Naive thymus-derived CD4-positive, alpha-beta T cell (primary cell): ENCODE measurements at regions not wholly inside any gene's neighbourhood (a gene's known extent, or its start where the extent isn't known, plus 50 kb on each side); places are given as distances from the start of the nearest gene placed in this dataset.

Experiments used
- ATAC-seq: fragments of 150-1000 bp; cut with Tn5 transposase; 2 replicates; pipeline ENCODE4 v1.10.0; 2021; ENCODE audit warnings: mild to moderate bottlenecking, moderate library complexity
- CTCF ChIA-PET: fragments of 350-600 bp; sonication (Branson Sonifier 250); formaldehyde crosslinking; loops from one replicate; lab custom pipeline; 2021; ENCODE audit warnings: antibody characterized with exemption; lab: Charles Lee
- POLR2A ChIA-PET: fragments of 350-600 bp; sonication (Branson Sonifier 250); formaldehyde crosslinking; loops from one replicate; lab custom pipeline; 2021; ENCODE audit warnings: antibody characterized with exemption, inconsistent platforms; lab: Charles Lee
- DNase-seq, 9 donors: peaks; one replicate each; pipeline versions ENCODE4 v3.0.0 to v3.0.0-alpha.2; 2020 to 2022; ENCODE audit warnings: mixed read lengths in 1 of 9
- H3K27ac ChIP-seq: one replicate; pipeline ENCODE4 v1.7.0; 2013; ENCODE audit warnings: mild to moderate bottlenecking, low read depth, low read length, moderate library complexity
- H3K27me3 ChIP-seq, 2 donors: one replicate each; pipeline ENCODE4 v1.7.0; 2013; ENCODE audit warnings: low read length in 2 of 2, mild to moderate bottlenecking in 2 of 2, moderate library complexity in 2 of 2; ENCODE audit not compliant: control insufficient read depth in 2 of 2, insufficient read depth in 2 of 2
- H3K36me3 ChIP-seq, 3 experiments: 1 replicate in 2 of 3; 2 replicates in 1 of 3; pipeline ENCODE4 v1.7.0; 2013; ENCODE audit warnings: low read length in 3 of 3, mild to moderate bottlenecking in 3 of 3, moderate library complexity in 1 of 3; ENCODE audit not compliant: insufficient read depth in 3 of 3, control insufficient read depth in 2 of 3
- H3K4me1 ChIP-seq, 2 donors: one replicate each; pipeline ENCODE4 v1.7.0; 2013; ENCODE audit warnings: low read length in 2 of 2, mild to moderate bottlenecking in 2 of 2, moderate library complexity in 1 of 2; ENCODE audit not compliant: control insufficient read depth in 2 of 2, insufficient read depth in 2 of 2
- H3K4me3 ChIP-seq: 2 replicates; pipeline ENCODE4 v1.7.0; 2013; ENCODE audit warnings: mild to moderate bottlenecking, low read length
- H3K9me3 ChIP-seq, 3 experiments: 1 replicate in 2 of 3; 2 replicates in 1 of 3; pipeline ENCODE4 v1.7.0; 2013; ENCODE audit warnings: low read length in 3 of 3; ENCODE audit not compliant: control insufficient read depth in 2 of 3
- H3K27ac Mint-ChIP-seq, 9 donors: one replicate each; pipeline ENCODE4 v1.8.0; 2020 to 2022; ENCODE audit warnings: mixed read lengths in 9 of 9, mild to moderate bottlenecking in 8 of 9, moderate library complexity in 5 of 9, inconsistent platforms in 2 of 9
- H3K27me3 Mint-ChIP-seq, 5 donors: one replicate each; pipeline ENCODE4 v1.8.0; 2021 to 2022; ENCODE audit warnings: mixed read lengths in 5 of 5, mild to moderate bottlenecking in 1 of 5
- H3K36me3 Mint-ChIP-seq, 5 donors: one replicate each; pipeline ENCODE4 v1.8.0; 2020 to 2022; ENCODE audit warnings: mixed read lengths in 5 of 5, mild to moderate bottlenecking in 3 of 5, inconsistent platforms in 1 of 5
- H3K4me1 Mint-ChIP-seq, 7 donors: one replicate each; pipeline ENCODE4 v1.8.0; 2020 to 2022; ENCODE audit warnings: mixed read lengths in 7 of 7, mild to moderate bottlenecking in 3 of 7, inconsistent platforms in 1 of 7
- H3K4me3 Mint-ChIP-seq, 10 donors: one replicate each; pipeline ENCODE4 v1.8.0; 2020 to 2022; ENCODE audit warnings: mild to moderate bottlenecking in 10 of 10, mixed read lengths in 10 of 10, moderate library complexity in 6 of 10, inconsistent platforms in 2 of 10
- H3K9me3 Mint-ChIP-seq, 11 donors: one replicate each; pipeline ENCODE4 v1.8.0; 2020 to 2022; ENCODE audit warnings: mixed read lengths in 11 of 11, mild to moderate bottlenecking in 4 of 11, inconsistent platforms in 1 of 11, moderate library complexity in 1 of 11
- intact Hi-C, 2 donors: fragments of 100-400 bp; cut with micrococcal nuclease; formaldehyde crosslinking; loops; one replicate each; pipeline ENCODE4 v1.15.1; 2023

DNA sequence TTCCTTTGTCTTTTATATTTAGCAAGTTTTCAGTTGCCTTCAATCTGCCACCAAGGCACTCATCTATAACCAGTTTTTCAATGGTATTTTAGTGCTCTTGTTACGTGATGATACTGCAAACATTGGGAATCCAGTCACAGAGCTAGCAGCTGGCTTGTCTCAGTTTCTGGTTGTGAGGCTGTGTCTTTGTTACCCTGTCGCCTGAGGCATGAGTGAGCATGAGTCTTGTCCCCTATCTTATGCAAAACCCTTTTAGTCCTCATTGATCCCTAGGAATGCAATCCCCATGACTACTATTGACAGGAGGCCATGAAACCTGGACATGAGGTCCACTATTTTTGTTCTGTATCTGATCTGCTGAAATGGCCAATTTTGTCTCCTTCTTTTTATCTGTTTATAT lies 391.0 kb downstream of the LMO7 start:
- Histone ChIP-seq H3K27me3 (no peaks in the 10 kb centered on the region), H3K27ac (no peak overlapping the region), H3K4me3 (no peak overlapping the region), H3K36me3 (no peaks in the 10 kb centered on the region), H3K9me3 (no peaks in the 10 kb centered on the region), H3K4me1 (no peaks in the 10 kb centered on the region)
- POLR2A ChIA-PET = no interaction called here
- ATAC-seq (no peak), DNase-seq (no peak)
- H3K4me3 Mint-ChIP-seq = no peak overlapping the region
- intact Hi-C loops = no loop called here
- H3K4me1 Mint-ChIP-seq = no peaks in the 10 kb centered on the region
- H3K27me3 Mint-ChIP-seq = peaks cover 6 to 38% (median 27%) of the 10 kb centered on the region in 5 donors
- CTCF ChIA-PET = no interaction called here
- H3K36me3 Mint-ChIP-seq = peaks cover 0 to 4% (median 0%) of the 10 kb centered on the region in 5 donors
- no peak overlapping the region for H3K27ac Mint-ChIP-seq
- peaks cover 0 to 5% (median 0%) of the 10 kb centered on the region in 11 donors for H3K9me3 Mint-ChIP-seq

DNA sequence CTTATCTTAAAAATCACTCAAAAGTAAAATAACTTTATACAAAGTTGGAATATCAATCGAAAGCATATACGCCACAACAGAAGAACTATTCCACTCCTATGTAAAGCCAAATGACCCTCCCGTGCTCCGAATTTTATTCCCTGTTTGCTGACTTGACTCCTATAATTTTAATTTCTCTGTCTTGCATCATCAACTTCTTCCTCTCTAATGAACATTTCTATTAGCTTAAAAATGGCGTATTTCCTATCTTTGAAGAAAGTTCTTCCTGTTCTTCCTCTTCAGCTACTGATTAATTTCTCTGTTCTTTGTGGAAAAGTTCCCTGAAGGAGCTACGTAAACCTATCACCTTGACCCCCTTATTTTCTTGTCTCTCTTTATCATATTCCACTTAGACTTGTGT lies 389.3 kb downstream of the LMO7 start:
- peaks cover under 1 to 31% (median 21%) of the 10 kb centered on the region in 5 donors for H3K27me3 Mint-ChIP-seq
- no peak overlapping the region for H3K27ac Mint-ChIP-seq
- no peaks in the 10 kb centered on the region for H3K4me1 Mint-ChIP-seq
- no peak overlapping the region for H3K4me3 Mint-ChIP-seq
- H3K27me3 ChIP-seq = no peaks in the 10 kb centered on the region
- no peaks in the 10 kb centered on the region for H3K36me3 Mint-ChIP-seq
- CTCF ChIA-PET = no interaction called here
- no peak overlapping the region for H3K4me3 ChIP-seq
- no peaks in the 10 kb centered on the region for H3K36me3 ChIP-seq
- POLR2A ChIA-PET = no interaction called here
- H3K9me3 ChIP-seq = no peaks in the 10 kb centered on the region
- ATAC-seq (no peak), DNase-seq (no peak)
- peaks cover 0 to 5% (median 0%) of the 10 kb centered on the region in 11 donors for H3K9me3 Mint-ChIP-seq
- no peaks in the 10 kb centered on the region for H3K4me1 ChIP-seq
- H3K27ac ChIP-seq = no peak overlapping the region
- intact Hi-C loops = no loop called here

DNA sequence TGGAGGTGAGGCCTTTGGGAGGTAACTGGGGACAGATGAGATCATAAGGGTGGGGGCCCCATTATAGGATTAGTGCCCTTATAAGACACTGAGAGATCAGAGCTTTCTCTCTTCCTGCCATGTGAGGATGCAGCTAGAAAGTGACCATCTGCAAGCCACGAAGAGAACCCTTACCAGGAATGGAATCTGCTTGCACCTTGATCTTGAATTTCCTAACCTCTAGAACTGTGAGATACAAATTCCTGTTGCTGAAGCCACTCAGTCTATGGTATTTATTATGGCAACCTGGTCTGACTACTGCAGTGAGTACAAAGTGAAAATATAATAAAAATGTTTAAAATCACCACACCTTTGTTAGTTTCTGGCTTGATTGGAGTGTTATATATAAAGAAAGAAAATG lies 388.0 kb downstream of the LMO7 start:
- ATAC-seq = no peak
- no peak overlapping the region for H3K27ac ChIP-seq
- no peak overlapping the region for H3K4me3 ChIP-seq
- Mint-ChIP-seq H3K4me3 (no peak overlapping the region), H3K27ac (no peak overlapping the region), H3K4me1 (no peaks in the 10 kb centered on the region), H3K9me3 (peaks cover 0 to 5% (median 0%) of the 10 kb centered on the region in 11 donors), H3K36me3 (no peaks in the 10 kb centered on the region), H3K27me3 (peaks cover 0 to 28% (median 20%) of the 10 kb centered on the region in 5 donors)
- no peak for DNase-seq
- no peaks in the 10 kb centered on the region for H3K36me3 ChIP-seq
- intact Hi-C loops = no loop called here
- ChIA-PET CTCF (no interaction called here), POLR2A (no interaction called here)
- no peaks in the 10 kb centered on the region for H3K9me3 ChIP-seq
- no peaks in the 10 kb centered on the region for H3K4me1 ChIP-seq
- no peaks in the 10 kb centered on the region for H3K27me3 ChIP-seq

DNA sequence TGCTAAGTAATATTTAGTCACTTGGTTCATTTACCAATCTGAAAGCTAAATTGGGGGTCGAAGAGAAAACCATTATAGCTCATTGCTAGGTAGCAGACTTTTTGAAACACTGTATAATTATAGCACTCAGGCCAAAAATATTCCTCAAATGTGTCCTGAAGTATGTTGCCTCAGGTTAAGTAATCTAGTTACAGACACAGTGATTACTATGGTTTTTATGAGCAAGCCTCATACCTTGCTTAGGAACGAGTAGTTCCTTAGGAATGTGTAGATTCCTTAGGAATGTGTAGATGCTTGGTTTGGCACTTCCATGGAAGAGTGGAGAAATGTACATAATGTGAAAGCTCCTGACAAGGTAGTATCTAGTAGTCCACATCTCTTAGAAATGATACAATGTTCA lies 387.5 kb downstream of the LMO7 start:
- H3K36me3 ChIP-seq = no peaks in the 10 kb centered on the region
- H3K4me3 ChIP-seq = no peak overlapping the region
- intact Hi-C loops = no loop called here
- ChIA-PET CTCF (no interaction called here), POLR2A (no interaction called here)
- H3K36me3 Mint-ChIP-seq = no peaks in the 10 kb centered on the region
- ATAC-seq = no peak
- no peak overlapping the region for H3K4me3 Mint-ChIP-seq
- H3K27me3 Mint-ChIP-seq = peaks cover 0 to 28% (median 20%) of the 10 kb centered on the region in 5 donors
- no peaks in the 10 kb centered on the region for H3K4me1 Mint-ChIP-seq
- no peaks in the 10 kb centered on the region for H3K4me1 ChIP-seq
- no peak for DNase-seq
- H3K9me3 Mint-ChIP-seq = peaks cover 0 to 5% (median 0%) of the 10 kb centered on the region in 11 donors
- H3K27ac ChIP-seq = no peak overlapping the region
- no peaks in the 10 kb centered on the region for H3K9me3 ChIP-seq
- no peak overlapping the region for H3K27ac Mint-ChIP-seq
- H3K27me3 ChIP-seq = no peaks in the 10 kb centered on the region

DNA sequence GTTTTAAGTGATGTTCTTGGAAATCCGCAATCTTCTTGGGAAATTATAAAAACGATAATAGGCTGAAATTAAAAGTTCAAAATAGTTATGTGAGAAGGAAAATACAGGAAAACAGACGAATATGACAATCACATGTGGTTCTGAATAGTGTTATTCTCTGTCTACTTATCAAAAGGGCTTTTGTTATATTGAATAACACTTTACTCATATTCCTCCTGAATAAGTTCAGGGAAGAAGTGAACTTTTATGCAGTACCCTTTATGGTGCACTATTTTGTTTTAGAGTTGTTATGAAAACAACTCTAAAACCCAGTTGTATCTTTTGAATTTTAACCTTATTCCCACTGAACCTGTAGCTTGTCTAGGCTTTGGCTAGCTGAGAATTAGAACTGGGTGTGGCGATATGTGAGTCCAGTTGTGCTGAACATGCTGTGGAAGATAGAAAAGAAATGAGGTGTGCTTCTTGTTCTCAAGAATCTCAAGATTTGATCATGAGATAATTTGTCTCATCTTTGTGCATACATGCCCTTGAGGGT lies 384.4 kb downstream of the LMO7 start:
- intact Hi-C loops = no loop called here
- H3K4me1 ChIP-seq = no peaks in the 10 kb centered on the region
- ChIA-PET CTCF (no interaction called here), POLR2A (no interaction called here)
- H3K4me3 ChIP-seq = no peak overlapping the region
- no peaks in the 10 kb centered on the region for H3K27me3 ChIP-seq
- no peaks in the 10 kb centered on the region for H3K9me3 ChIP-seq
- H3K36me3 ChIP-seq = no peaks in the 10 kb centered on the region
- Mint-ChIP-seq H3K9me3 (peaks cover 0 to 5% (median 0%) of the 10 kb centered on the region in 11 donors), H3K4me1 (peaks cover 0 to 1% (median 0%) of the 10 kb centered on the region in 7 donors), H3K36me3 (no peaks in the 10 kb centered on the region), H3K27ac (no peak overlapping the region), H3K4me3 (no peak overlapping the region), H3K27me3 (peaks cover 0 to 6% (median 5%) of the 10 kb centered on the region in 5 donors)
- ATAC-seq = no peak
- H3K27ac ChIP-seq = no peak overlapping the region
- DNase-seq = no peak

DNA sequence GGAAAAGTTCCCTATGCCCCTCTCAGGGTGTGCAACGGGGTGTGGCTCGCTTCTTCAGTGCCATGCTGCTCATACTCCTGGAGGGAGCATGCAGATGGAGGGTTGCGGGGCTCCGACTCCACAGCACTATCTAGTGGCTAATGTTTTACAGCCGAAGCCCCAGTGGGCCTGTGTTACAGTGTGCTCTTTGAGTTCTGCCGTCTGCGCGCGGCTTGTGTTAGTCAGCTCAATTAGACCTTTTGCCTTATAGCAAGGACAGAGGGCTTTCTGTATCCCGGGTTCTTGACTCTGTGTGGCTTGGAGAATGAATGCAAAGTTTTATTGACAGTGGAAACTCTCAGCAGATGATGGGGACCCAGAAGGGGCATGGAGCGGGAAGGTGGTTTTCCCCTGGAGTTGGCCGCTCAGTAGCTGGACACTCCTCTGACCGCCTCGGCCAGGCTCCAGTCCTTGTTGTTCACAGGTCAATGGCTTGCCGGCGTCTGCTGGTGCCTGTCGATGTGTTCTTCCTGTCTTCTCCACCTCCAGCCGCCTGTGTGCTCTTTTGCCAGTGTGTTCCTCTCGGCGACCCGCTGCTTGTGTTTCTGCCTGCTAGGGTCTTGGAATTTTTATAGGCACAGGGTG lies 383.4 kb downstream of the LMO7 start:
- H3K27ac ChIP-seq = no peak overlapping the region
- Mint-ChIP-seq H3K4me3 (no peak overlapping the region), H3K9me3 (peaks cover 0 to 5% (median 0%) of the 10 kb centered on the region in 11 donors), H3K4me1 (peaks cover 0 to 7% (median 0%) of the 10 kb centered on the region in 7 donors), H3K27me3 (peaks cover 0 to 6% (median 5%) of the 10 kb centered on the region in 5 donors), H3K27ac (no peak overlapping the region), H3K36me3 (no peaks in the 10 kb centered on the region)
- no peaks in the 10 kb centered on the region for H3K36me3 ChIP-seq
- DNase-seq (no peak), ATAC-seq (no peak)
- no peak overlapping the region for H3K4me3 ChIP-seq
- CTCF ChIA-PET = no interaction called here
- H3K9me3 ChIP-seq = no peaks in the 10 kb centered on the region
- POLR2A ChIA-PET = no interaction called here
- no peaks in the 10 kb centered on the region for H3K4me1 ChIP-seq
- intact Hi-C loops = loop anchor here (5.0 kb wide), 1 partner anchor 883 kb away; no protein-coding TSS in a partner anchor
- no peaks in the 10 kb centered on the region for H3K27me3 ChIP-seq
